ENCODE measurements at regions not wholly inside any gene's neighbourhood (a gene's known extent, or its start where the extent isn't known, plus 50 kb on each side); places are given as distances from the start of the nearest gene placed in this dataset.

GRCh38 chr18:54772056-54772455 is 56.2 kb upstream of the RAB27B start:
- no peak for DNase-seq

- no peak for DNase-seq
These were observed 53.9 kb upstream of the RAB27B start for GRCh38 chr18:54774423-54774822.

GRCh38 chr18:54774981-54775665 is 53.2 kb upstream of the RAB27B start:
- no peak for DNase-seq

- no peak for DNase-seq
These were observed 52.6 kb upstream of the RAB27B start for GRCh38 chr18:54775686-54776085.

GRCh38 chr18:54776282-54776977 is 51.8 kb upstream of the RAB27B start:
- DNase-seq: no peak

- no peak for DNase-seq
These were observed 51.0 kb upstream of the RAB27B start for GRCh38 chr18:54777118-54777791.

GRCh38 chr18:54777989-54778388 is 50.3 kb upstream of the RAB27B start:
- no peak for DNase-seq

All from DMS 273 treated with DMSO at 0.1 percent for 48 hours (cell line).